ENCODE measurements at regions not wholly inside any gene's neighbourhood (a gene's known extent, or its start where the extent isn't known, plus 50 kb on each side); places are given as distances from the start of the nearest gene placed in this dataset.

- no peak overlapping the region for H3K27ac ChIP-seq
- H3K27me3 ChIP-seq (ENCODE audit: insufficient read depth, low read depth), result no peaks in the 10 kb centered on the region
- no peaks in the 10 kb centered on the region for H4K20me1 ChIP-seq (ENCODE audit: insufficient read depth)
- no peak overlapping the region for H2AFZ ChIP-seq (ENCODE audit: low read depth)
- H3K9ac ChIP-seq, result no peak overlapping the region
- peaks cover 36% of the 10 kb centered on the region for H3K4me1 ChIP-seq (ENCODE audit: low read depth, poor library complexity, severe bottlenecking)
- H3K4me3 ChIP-seq (IDR thresholded peaks at IDR 0.05; ENCODE audit: insufficient read depth, low read depth, low read length), result no peak overlapping the region
- H3K36me3 ChIP-seq (ENCODE audit: insufficient read depth), result no peaks in the 10 kb centered on the region
- no peak overlapping the region for H3K4me2 ChIP-seq
- H3K79me2 ChIP-seq (ENCODE audit: insufficient read depth, low read depth), result no peaks in the 10 kb centered on the region
- TF ChIP-seq CTCF (conservative IDR thresholded peaks at IDR 0.05; ENCODE audit: low read depth, low read length), result no peak
Measured at GRCh38 chr1:221804303-221804702, 62.4 kb upstream of the DUSP10 start.

- Histone ChIP-seq H3K4me2 (no peak overlapping the region), H3K4me3 (IDR thresholded peaks at IDR 0.05; ENCODE audit: insufficient read depth, low read depth, low read length) (no peak overlapping the region), H3K36me3 (ENCODE audit: insufficient read depth) (no peaks in the 10 kb centered on the region), H3K27me3 (ENCODE audit: insufficient read depth, low read depth) (no peaks in the 10 kb centered on the region), H3K9ac (no peak overlapping the region), H4K20me1 (ENCODE audit: insufficient read depth) (no peaks in the 10 kb centered on the region), H3K27ac (no peak overlapping the region), H3K79me2 (ENCODE audit: insufficient read depth, low read depth) (no peaks in the 10 kb centered on the region), H3K4me1 (ENCODE audit: low read depth, poor library complexity, severe bottlenecking) (peaks cover 29% of the 10 kb centered on the region), H2AFZ (ENCODE audit: low read depth) (no peak overlapping the region)
- TF ChIP-seq CTCF (conservative IDR thresholded peaks at IDR 0.05; ENCODE audit: low read depth, low read length), result no peak
Measured at GRCh38 chr1:221801773-221802516, 60.1 kb upstream of the DUSP10 start.

GRCh38 chr1:221801251-221801661, 59.4 kb upstream of the DUSP10 start:
- Histone ChIP-seq H3K27me3 (ENCODE audit: insufficient read depth, low read depth) (no peaks in the 10 kb centered on the region), H3K27ac (no peak overlapping the region), H3K4me1 (ENCODE audit: low read depth, poor library complexity, severe bottlenecking) (peaks cover 29% of the 10 kb centered on the region), H3K9ac (no peak overlapping the region), H4K20me1 (ENCODE audit: insufficient read depth) (no peaks in the 10 kb centered on the region), H3K79me2 (ENCODE audit: insufficient read depth, low read depth) (no peaks in the 10 kb centered on the region), H2AFZ (ENCODE audit: low read depth) (no peak overlapping the region), H3K4me3 (IDR thresholded peaks at IDR 0.05; ENCODE audit: insufficient read depth, low read depth, low read length) (no peak overlapping the region), H3K36me3 (ENCODE audit: insufficient read depth) (no peaks in the 10 kb centered on the region), H3K4me2 (peak overlapping the region; percentile 23; the same call in 1 of the 2 replicates)
- no peak for TF ChIP-seq CTCF (conservative IDR thresholded peaks at IDR 0.05; ENCODE audit: low read depth, low read length)

- Histone ChIP-seq H3K27ac (no peak overlapping the region), H3K79me2 (ENCODE audit: insufficient read depth, low read depth) (no peaks in the 10 kb centered on the region), H3K4me1 (ENCODE audit: low read depth, poor library complexity, severe bottlenecking) (peaks cover 29% of the 10 kb centered on the region), H3K4me3 (IDR thresholded peaks at IDR 0.05; ENCODE audit: insufficient read depth, low read depth, low read length) (no peak overlapping the region), H4K20me1 (ENCODE audit: insufficient read depth) (no peaks in the 10 kb centered on the region), H2AFZ (ENCODE audit: low read depth) (no peak overlapping the region), H3K27me3 (ENCODE audit: insufficient read depth, low read depth) (no peaks in the 10 kb centered on the region), H3K4me2 (peak overlapping the region; percentile 23; the same call in 1 of the 2 replicates), H3K36me3 (ENCODE audit: insufficient read depth) (no peaks in the 10 kb centered on the region), H3K9ac (no peak overlapping the region)
- no peak for TF ChIP-seq CTCF (conservative IDR thresholded peaks at IDR 0.05; ENCODE audit: low read depth, low read length)
Measured at GRCh38 chr1:221800831-221801230, 58.9 kb upstream of the DUSP10 start.

Data from KMS-11 (cell line).